ENCODE measurements at regions not wholly inside any gene's neighbourhood (a gene's known extent, or its start where the extent isn't known, plus 50 kb on each side); places are given as distances from the start of the nearest gene placed in this dataset.

DNA sequence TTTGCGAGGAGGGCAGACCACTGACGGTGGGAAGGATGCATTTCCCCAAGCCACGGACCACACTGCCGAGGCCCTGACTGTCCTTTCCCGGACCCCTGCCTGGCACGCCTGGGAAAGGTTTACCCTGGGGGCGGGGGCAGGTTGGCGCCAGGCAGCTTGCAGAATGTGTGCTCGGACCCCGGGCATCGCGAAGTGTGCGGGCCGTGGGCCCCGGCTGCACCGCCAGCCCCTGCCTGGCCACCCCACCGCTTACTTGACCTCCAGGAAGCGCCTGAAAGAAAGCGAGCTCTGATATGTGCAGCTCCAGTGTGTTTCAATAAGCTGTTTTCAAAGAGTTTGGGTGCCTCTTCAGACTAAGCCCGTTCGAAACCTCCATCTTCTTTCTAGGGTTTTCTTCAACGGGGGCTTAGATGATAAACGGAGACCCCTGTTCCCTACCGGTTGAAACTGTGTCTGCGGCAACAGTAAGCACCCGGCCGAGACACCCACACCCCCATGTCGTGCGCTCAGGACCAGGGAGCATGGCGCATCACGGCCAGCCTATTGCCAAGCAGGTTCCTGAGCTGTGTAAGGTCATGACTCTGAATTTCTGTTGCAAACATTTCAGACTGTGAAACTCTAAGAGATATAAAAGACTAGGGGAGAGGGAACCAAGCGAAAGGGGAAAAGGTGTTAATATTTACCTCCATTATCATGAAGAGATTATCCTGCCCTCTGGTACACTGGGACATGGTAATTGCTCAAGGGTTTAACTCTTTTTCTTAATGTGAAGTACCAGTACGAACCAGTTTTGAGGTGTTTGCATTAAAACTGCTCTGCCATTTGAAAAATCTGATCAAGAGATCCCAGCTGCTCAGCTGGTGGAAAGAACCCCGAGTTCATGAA is 231.2 kb upstream of the FOXQ1 start:
- TF ChIP-seq RCOR1 (IDR thresholded peaks at IDR 0.05; ENCODE audit: low read length) (no peak), EZH2phosphoT487 (IDR thresholded peaks at IDR 0.05; ENCODE audit: borderline replicate concordance, low read depth) (no peak), JUND (IDR thresholded peaks at IDR 0.05) (no peak), ELF1 (IDR thresholded peaks at IDR 0.05) (no peak), EP300 (IDR thresholded peaks at IDR 0.05; ENCODE audit: borderline replicate concordance in 1 of 2, low read depth in 1 of 2, low read length in 1 of 2) (no peak), POLR2AphosphoS5 (IDR thresholded peaks at IDR 0.05; ENCODE audit: low read depth, low read length) (no peak), YY1 (IDR thresholded peaks at IDR 0.05; ENCODE audit: low read depth) (no peak), NFIC (IDR thresholded peaks at IDR 0.05; ENCODE audit: borderline replicate concordance) (no peak)
- TF ChIP-seq, protein P1, sequence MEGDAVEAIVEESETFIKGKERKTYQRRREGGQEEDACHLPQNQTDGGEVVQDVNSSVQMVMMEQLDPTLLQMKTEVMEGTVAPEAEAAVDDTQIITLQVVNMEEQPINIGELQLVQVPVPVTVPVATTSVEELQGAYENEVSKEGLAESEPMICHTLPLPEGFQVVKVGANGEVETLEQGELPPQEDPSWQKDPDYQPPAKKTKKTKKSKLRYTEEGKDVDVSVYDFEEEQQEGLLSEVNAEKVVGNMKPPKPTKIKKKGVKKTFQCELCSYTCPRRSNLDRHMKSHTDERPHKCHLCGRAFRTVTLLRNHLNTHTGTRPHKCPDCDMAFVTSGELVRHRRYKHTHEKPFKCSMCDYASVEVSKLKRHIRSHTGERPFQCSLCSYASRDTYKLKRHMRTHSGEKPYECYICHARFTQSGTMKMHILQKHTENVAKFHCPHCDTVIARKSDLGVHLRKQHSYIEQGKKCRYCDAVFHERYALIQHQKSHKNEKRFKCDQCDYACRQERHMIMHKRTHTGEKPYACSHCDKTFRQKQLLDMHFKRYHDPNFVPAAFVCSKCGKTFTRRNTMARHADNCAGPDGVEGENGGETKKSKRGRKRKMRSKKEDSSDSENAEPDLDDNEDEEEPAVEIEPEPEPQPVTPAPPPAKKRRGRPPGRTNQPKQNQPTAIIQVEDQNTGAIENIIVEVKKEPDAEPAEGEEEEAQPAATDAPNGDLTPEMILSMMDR (IDR thresholded peaks at IDR 0.05) = no peak
- TF ChIP-seq, protein P2, sequence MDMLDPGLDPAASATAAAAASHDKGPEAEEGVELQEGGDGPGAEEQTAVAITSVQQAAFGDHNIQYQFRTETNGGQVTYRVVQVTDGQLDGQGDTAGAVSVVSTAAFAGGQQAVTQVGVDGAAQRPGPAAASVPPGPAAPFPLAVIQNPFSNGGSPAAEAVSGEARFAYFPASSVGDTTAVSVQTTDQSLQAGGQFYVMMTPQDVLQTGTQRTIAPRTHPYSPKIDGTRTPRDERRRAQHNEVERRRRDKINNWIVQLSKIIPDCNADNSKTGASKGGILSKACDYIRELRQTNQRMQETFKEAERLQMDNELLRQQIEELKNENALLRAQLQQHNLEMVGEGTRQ (IDR thresholded peaks at IDR 0.05; ENCODE audit: borderline replicate concordance, low read depth, low read length) = no peak
- TF ChIP-seq, protein P3, sequence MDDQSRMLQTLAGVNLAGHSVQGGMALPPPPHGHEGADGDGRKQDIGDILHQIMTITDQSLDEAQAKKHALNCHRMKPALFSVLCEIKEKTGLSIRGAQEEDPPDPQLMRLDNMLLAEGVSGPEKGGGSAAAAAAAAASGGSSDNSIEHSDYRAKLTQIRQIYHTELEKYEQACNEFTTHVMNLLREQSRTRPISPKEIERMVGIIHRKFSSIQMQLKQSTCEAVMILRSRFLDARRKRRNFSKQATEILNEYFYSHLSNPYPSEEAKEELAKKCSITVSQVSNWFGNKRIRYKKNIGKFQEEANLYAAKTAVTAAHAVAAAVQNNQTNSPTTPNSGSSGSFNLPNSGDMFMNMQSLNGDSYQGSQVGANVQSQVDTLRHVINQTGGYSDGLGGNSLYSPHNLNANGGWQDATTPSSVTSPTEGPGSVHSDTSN (IDR thresholded peaks at IDR 0.05) = no peak
- TF ChIP-seq, protein P4, sequence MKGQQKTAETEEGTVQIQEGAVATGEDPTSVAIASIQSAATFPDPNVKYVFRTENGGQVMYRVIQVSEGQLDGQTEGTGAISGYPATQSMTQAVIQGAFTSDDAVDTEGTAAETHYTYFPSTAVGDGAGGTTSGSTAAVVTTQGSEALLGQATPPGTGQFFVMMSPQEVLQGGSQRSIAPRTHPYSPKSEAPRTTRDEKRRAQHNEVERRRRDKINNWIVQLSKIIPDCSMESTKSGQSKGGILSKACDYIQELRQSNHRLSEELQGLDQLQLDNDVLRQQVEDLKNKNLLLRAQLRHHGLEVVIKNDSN (IDR thresholded peaks at IDR 0.05; ENCODE audit: borderline replicate concordance, low read depth) = no peak

All from SK-N-SH (cell line).